Trophoblast cell (in vitro differentiated cells and primary cell): ENCODE measurements at regions not wholly inside any gene's neighbourhood (a gene's known extent, or its start where the extent isn't known, plus 50 kb on each side); places are given as distances from the start of the nearest gene placed in this dataset.
A peak's percentile ranks its signal among the peaks of the same experiment; 100 is the strongest.

Experiments
- DNase-seq, 2 donors: peaks; one replicate each; pipeline ENCODE4 v3.0.0-alpha.2; 2016
- H2AFZ ChIP-seq: 2 replicates; pipeline ENCODE4 v1.6.1; 2013; ENCODE audit warnings: low read length, moderate library complexity, mild to moderate bottlenecking; ENCODE audit not compliant: insufficient read depth, poor library complexity
- H2AK5ac ChIP-seq: 2 replicates; pipeline ENCODE4 v1.6.1; 2013; ENCODE audit warnings: mild to moderate bottlenecking, low read length
- H2BK120ac ChIP-seq: 2 replicates; pipeline ENCODE4 v1.6.1; 2013; ENCODE audit warnings: low read length, mild to moderate bottlenecking, moderate library complexity; ENCODE audit not compliant: insufficient read depth, poor library complexity
- H2BK12ac ChIP-seq: 2 replicates; pipeline ENCODE4 v1.6.1; 2013; ENCODE audit warnings: mild to moderate bottlenecking, low read length, moderate library complexity
- H2BK5ac ChIP-seq: 2 replicates; pipeline ENCODE4 v1.6.1; 2013; ENCODE audit warnings: low read length, low read depth, moderate library complexity, mild to moderate bottlenecking; ENCODE audit not compliant: poor library complexity
- H3K14ac ChIP-seq: 2 replicates; pipeline ENCODE4 v1.6.1; 2013; ENCODE audit warnings: mild to moderate bottlenecking, low read length
- H3K18ac ChIP-seq: 2 replicates; pipeline ENCODE4 v1.6.1; 2013; ENCODE audit warnings: mild to moderate bottlenecking, low read length
- H3K23ac ChIP-seq: 2 replicates; pipeline ENCODE4 v1.6.1; 2013; ENCODE audit warnings: low read length
- H3K27ac ChIP-seq: 2 replicates; pipeline ENCODE4 v1.5.1; 2013; ENCODE audit warnings: low read depth, mild to moderate bottlenecking, inconsistent platforms, low read length, moderate library complexity
- H3K27me3 ChIP-seq: 2 replicates; pipeline ENCODE4 v1.6.1; 2013; ENCODE audit warnings: inconsistent platforms, mild to moderate bottlenecking, low read length, moderate library complexity; ENCODE audit not compliant: insufficient read depth
- H3K36me3 ChIP-seq, 2 experiments: 1 replicate in 1 of 2; 2 replicates in 1 of 2; pipeline ENCODE4 v1.6.1; 2013; ENCODE audit warnings: low read length in 2 of 2, mild to moderate bottlenecking in 2 of 2, moderate library complexity in 1 of 2; ENCODE audit not compliant: insufficient read depth in 2 of 2, control insufficient read depth in 1 of 2
- H3K4ac ChIP-seq: 2 replicates; pipeline ENCODE4 v1.6.1; 2013; ENCODE audit warnings: low read depth, mild to moderate bottlenecking, low read length, moderate library complexity
- H3K4me1 ChIP-seq, 2 experiments: 1 replicate in 1 of 2; 2 replicates in 1 of 2; pipeline ENCODE4 v1.6.1; 2013; ENCODE audit warnings: low read length in 2 of 2, mild to moderate bottlenecking in 2 of 2, moderate library complexity in 1 of 2; ENCODE audit not compliant: insufficient read depth in 2 of 2, control insufficient read depth in 1 of 2
- H3K4me2 ChIP-seq: 2 replicates; pipeline ENCODE4 v1.6.1; 2013; ENCODE audit warnings: inconsistent platforms, mild to moderate bottlenecking, low read length, moderate library complexity
- H3K4me3 ChIP-seq: 2 replicates; pipeline ENCODE4 v1.5.1; 2013; ENCODE audit warnings: mild to moderate bottlenecking, low read depth, low read length, inconsistent platforms
- H3K79me1 ChIP-seq: one replicate; pipeline ENCODE4 v1.6.1; 2013; ENCODE audit warnings: low read length
- H3K79me2 ChIP-seq: 2 replicates; pipeline ENCODE4 v1.6.1; 2013; ENCODE audit warnings: low read length, mild to moderate bottlenecking; ENCODE audit not compliant: control insufficient read depth, insufficient read depth, poor library complexity
- H3K9ac ChIP-seq: 2 replicates; pipeline ENCODE4 v1.6.1; 2013; ENCODE audit warnings: mild to moderate bottlenecking, low read length
- H3K9me3 ChIP-seq: 2 replicates; pipeline ENCODE4 v1.6.1; 2013; ENCODE audit warnings: low read depth, mild to moderate bottlenecking, control low read depth, inconsistent platforms, low read length; ENCODE audit not compliant: insufficient read depth
- H4K12ac ChIP-seq: 2 replicates; pipeline ENCODE4 v1.6.1; 2013; ENCODE audit warnings: low read depth, mild to moderate bottlenecking, low read length, moderate library complexity
- H4K8ac ChIP-seq: 2 replicates; pipeline ENCODE4 v1.6.1; 2013; ENCODE audit warnings: low read depth, mild to moderate bottlenecking, low read length, moderate library complexity
- H4K91ac ChIP-seq: one replicate; pipeline ENCODE4 v1.6.1; 2013; ENCODE audit warnings: low read depth, mild to moderate bottlenecking, low read length, moderate library complexity
- WGBS: extraction: QIAGEN DNeasy Blood & Tissue Kit; methylation state at CpG from one replicate; pipeline ENCODE4 v1.1.7; 2013; ENCODE audit warnings: missing lambda C conversion rate; ENCODE audit not compliant: insufficient read length, insufficient coverage; ENCODE audit errors: extremely low coverage; 5-methylcytosine and 5-hydroxymethylcytosine counted together

DNA sequence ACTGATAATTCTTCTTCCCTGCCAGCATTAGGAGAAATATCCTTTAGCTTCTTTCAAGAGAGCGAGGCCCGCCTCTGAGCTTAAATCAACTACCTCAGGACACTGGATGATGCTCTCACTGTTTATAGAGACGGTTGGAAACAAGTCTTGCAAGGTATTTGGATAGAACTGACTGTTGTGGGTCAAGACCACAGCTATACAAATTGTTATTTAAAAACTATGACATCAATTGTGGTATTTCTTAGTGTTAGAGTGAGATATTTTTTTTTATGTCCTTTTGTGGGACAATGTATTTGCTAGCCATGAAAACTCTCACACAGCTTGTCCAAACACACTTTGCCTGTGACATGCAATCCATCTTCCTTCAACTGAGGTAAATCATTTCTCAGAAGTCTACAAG is 136.3 kb upstream of the PHACTR1 start:
- Histone ChIP-seq H3K14ac (no peak overlapping the region), H4K8ac (no peak overlapping the region), H4K12ac (no peak overlapping the region), H3K79me1 (no peaks in the 10 kb centered on the region), H3K4ac (no peak overlapping the region), H3K27ac (no peak overlapping the region), H3K27me3 (no peaks in the 10 kb centered on the region), H3K9ac (no peak overlapping the region), H3K4me2 (no peak overlapping the region), H3K9me3 (no peaks in the 10 kb centered on the region), H2BK120ac (no peak overlapping the region), H4K91ac (no peak overlapping the region), H3K23ac (no peak overlapping the region), H2AFZ (no peak overlapping the region), H3K79me2 (no peaks in the 10 kb centered on the region), H3K36me3 (no peaks in the 10 kb centered on the region), H2BK5ac (no peak overlapping the region), H2AK5ac (no peak overlapping the region), H3K18ac (no peak overlapping the region), H2BK12ac (no peak overlapping the region), H3K4me3 (no peak overlapping the region), H3K4me1 (peaks cover 4 to 12% of the 10 kb centered on the region in 2 experiments)
- DNase-seq, result no peak
- no CpG with 5 or more reads among the region's 3 CpGs for WGBS

DNA sequence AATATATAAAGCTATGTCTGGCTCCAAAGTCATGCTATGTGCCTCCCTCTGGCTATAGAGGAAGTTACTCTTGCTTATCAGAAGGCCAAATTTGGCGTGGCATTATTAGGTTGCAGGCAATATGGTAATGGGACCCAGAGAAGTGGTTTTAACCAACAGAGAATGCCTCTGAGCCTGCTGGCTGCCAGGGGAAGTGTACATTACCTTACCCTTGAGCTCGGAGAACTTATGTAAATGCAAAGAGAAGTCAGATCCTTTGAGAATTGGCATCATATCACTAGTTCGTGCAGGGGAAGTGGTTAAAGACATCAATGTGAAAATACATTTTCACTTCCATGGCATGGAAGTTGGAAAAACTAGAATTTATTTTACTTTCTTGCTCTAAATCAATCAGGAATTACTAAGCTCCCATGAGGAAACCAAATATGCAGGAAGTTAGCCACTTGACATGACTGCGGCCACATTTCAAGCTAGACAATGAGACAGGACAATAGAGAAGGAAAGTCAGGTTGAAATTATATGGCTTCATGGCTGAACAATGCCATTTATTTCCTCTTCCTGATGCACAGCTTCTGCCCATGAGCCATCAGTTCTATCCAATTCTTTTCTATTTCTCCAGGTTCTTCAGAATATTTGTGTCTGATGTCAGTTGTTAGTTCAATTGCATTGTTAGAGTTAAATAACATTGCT is 134.0 kb upstream of the PHACTR1 start:
- Histone ChIP-seq H4K12ac (no peak overlapping the region), H3K36me3 (no peaks in the 10 kb centered on the region), H3K27me3 (no peaks in the 10 kb centered on the region), H3K79me1 (peaks cover 5% of the 10 kb centered on the region), H3K18ac (no peak overlapping the region), H3K9me3 (peaks cover 2% of the 10 kb centered on the region), H4K91ac (no peak overlapping the region), H3K4me1 (peaks cover 10 to 16% of the 10 kb centered on the region in 2 experiments), H4K8ac (no peak overlapping the region), H3K79me2 (no peaks in the 10 kb centered on the region), H3K4me3 (no peak overlapping the region), H2AFZ (no peak overlapping the region), H3K9ac (no peak overlapping the region), H3K23ac (no peak overlapping the region), H3K27ac (no peak overlapping the region), H2BK120ac (no peak overlapping the region), H3K4ac (no peak overlapping the region), H2BK5ac (no peak overlapping the region), H2AK5ac (no peak overlapping the region), H3K14ac (no peak overlapping the region), H3K4me2 (no peak overlapping the region), H2BK12ac (no peak overlapping the region)
- no CpG with 5 or more reads among the region's 4 CpGs for WGBS
- DNase-seq, result no peak

DNA sequence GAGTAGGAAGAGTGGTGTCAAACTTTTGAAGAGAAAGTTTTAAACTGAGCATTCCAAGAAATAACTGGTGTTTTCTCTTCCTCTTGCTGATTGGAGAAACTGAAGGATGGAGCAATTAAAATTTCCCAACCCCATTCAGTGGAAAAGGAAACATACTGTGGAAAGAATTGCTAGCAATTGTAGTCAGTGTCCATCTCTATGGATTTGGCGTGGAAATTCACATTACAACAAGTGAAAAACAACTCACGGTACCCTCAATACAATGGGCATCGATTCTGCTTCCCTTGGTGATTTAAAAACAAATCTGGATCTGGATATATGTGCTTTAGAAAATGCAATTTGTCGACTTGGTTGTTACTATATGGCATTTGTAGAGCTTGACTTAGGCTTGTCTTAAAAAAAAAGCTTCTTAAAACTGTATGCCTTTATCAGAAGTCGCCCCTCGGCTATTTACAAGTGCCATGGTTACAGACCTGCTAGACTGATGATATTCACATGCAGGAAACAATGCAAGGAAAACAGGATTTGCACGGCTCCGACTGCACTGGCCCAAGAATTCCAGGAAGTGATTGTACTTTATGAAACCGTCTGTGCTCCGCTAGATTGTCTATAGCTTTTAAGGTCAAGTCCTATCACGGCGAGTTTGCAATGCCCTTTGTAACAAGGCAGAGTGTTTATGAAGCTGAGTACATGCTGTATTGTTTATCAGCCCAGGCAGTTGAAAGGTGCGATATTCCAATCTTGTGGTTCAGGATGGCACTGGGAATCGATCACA is 131.7 kb upstream of the PHACTR1 start:
- Histone ChIP-seq H3K4me3 (no peak overlapping the region), H3K79me1 (peaks cover 5% of the 10 kb centered on the region), H4K12ac (no peak overlapping the region), H3K27ac (peak overlapping the region; percentile 12), H3K14ac (no peak overlapping the region), H2BK120ac (peak overlapping the region; percentile 5), H3K27me3 (no peaks in the 10 kb centered on the region), H3K79me2 (no peaks in the 10 kb centered on the region), H3K4me1 (peaks cover 8 to 12% of the 10 kb centered on the region in 2 experiments), H3K36me3 (no peaks in the 10 kb centered on the region), H2BK5ac (peak overlapping the region; percentile 13), H3K9me3 (peaks cover 2% of the 10 kb centered on the region), H4K91ac (peak overlapping the region; percentile 37), H3K9ac (no peak overlapping the region), H2AK5ac (no peak overlapping the region), H3K18ac (peak overlapping the region; percentile 12), H3K4ac (no peak overlapping the region), H3K4me2 (peak overlapping the region; percentile 20), H2AFZ (no peak overlapping the region), H3K23ac (no peak overlapping the region), H4K8ac (peak overlapping the region; percentile 33), H2BK12ac (peak overlapping the region; percentile 74)
- no CpG with 5 or more reads among the region's 14 CpGs for WGBS
- DNase-seq, result peak; percentile 66 to 69

DNA sequence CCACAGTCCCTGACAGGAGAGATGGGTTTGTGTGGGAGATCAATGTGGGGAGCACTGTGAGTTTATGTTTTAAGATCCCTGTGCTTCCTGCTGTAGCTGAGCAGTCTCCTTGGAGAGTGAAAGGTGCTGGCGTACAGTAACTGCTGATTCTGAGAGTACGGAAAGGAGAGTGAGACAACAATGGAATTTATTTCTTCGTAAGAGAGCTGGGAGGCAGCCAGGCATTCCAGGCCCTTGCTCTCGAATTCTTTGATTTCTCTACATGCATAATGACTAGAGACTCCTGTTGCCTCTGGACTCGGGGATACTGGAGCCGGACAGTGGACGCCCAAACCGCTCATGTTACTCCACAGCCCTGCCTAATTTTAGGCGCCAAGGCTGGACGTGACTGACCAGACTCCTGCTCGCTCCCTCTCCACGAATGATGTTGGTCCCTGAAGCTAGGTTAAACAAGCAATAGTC is 131.0 kb upstream of the PHACTR1 start:
- Histone ChIP-seq H3K79me1 (peaks cover 5% of the 10 kb centered on the region), H4K8ac (peak overlapping the region; percentile 33), H3K9ac (no peak overlapping the region), H3K23ac (no peak overlapping the region), H2BK12ac (peak overlapping the region; percentile 74), H2AK5ac (no peak overlapping the region), H3K27me3 (no peaks in the 10 kb centered on the region), H3K79me2 (no peaks in the 10 kb centered on the region), H3K4me2 (no peak overlapping the region), H3K4me3 (no peak overlapping the region), H3K14ac (no peak overlapping the region), H2BK5ac (peak overlapping the region; percentile 13), H4K12ac (no peak overlapping the region), H2AFZ (no peak overlapping the region), H4K91ac (peak overlapping the region; percentile 37), H3K4me1 (peaks cover 8 to 12% of the 10 kb centered on the region in 2 experiments), H2BK120ac (peak overlapping the region; percentile 5), H3K36me3 (no peaks in the 10 kb centered on the region), H3K4ac (no peak overlapping the region), H3K18ac (peak overlapping the region; percentile 12), H3K27ac (peak overlapping the region; percentile 12), H3K9me3 (peaks cover 2% of the 10 kb centered on the region)
- no CpG with 5 or more reads among the region's 12 CpGs for WGBS
- peak in 1 of 2 donors; percentile 21 for DNase-seq
